IPS DF 4.7 (cell line): ENCODE measurements at regions not wholly inside any gene's neighbourhood (a gene's known extent, or its start where the extent isn't known, plus 50 kb on each side); places are given as distances from the start of the nearest gene placed in this dataset.

Source experiments
- DNase-seq: peaks from one replicate; pipeline ENCODE4 v3.0.0-alpha.2; 2013; ENCODE audit warnings: low spot score; ENCODE audit errors: extremely low read depth

- no peak for DNase-seq
These were observed 360.4 kb downstream of the KLF5 start for GRCh38 chr13:73419186-73419585.

GRCh38 chr13:73417012-73417615, 358.3 kb downstream of the KLF5 start:
- no peak for DNase-seq

GRCh38 chr13:73416093-73416492, 357.3 kb downstream of the KLF5 start:
- DNase-seq, result no peak

GRCh38 chr13:73413656-73414055, 354.9 kb downstream of the KLF5 start:
- DNase-seq, result no peak

GRCh38 chr13:73412933-73413332, 354.1 kb downstream of the KLF5 start:
- DNase-seq, result no peak

GRCh38 chr13:73411067-73411809, 352.4 kb downstream of the KLF5 start:
- no peak for DNase-seq

GRCh38 chr13:73406454-73406853, 347.6 kb downstream of the KLF5 start:
- DNase-seq, result no peak

GRCh38 chr13:73404581-73404980, 345.8 kb downstream of the KLF5 start:
- DNase-seq, result no peak

DNA sequence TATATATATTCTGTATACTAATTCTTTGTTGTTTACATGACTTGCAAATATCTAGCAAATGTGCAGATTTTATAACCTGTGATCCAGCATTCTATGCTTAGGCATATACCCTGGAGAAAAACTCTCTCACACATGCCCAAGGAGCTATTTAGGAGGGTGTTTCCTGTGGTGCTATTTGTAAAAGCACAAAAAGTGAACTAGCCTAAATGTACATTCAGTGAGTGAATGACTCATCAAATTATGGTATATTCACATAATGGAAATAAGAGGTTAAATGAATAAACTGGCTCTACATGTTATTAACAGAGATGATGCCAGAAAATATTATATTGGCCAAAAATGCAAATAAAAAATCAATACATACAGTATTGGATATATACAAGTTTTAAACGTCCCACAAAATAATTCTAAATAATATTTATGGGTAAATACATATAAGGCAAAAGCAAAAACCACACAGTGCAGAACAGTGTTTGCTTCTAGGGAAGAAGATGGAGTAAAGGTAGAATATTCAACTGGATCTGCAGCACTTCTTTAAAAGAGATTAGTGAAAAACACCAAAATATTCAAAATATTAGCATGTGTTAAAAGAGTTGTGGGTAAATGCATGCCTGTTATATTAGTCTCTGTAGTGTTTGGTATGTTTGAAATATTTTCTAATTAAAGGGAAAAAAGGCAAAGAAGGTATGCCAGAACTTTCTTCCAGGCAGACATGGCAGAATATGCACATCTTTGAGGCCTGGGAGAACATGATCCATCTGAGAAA, 344.7 kb downstream of the KLF5 start:
- no peak for DNase-seq

DNA sequence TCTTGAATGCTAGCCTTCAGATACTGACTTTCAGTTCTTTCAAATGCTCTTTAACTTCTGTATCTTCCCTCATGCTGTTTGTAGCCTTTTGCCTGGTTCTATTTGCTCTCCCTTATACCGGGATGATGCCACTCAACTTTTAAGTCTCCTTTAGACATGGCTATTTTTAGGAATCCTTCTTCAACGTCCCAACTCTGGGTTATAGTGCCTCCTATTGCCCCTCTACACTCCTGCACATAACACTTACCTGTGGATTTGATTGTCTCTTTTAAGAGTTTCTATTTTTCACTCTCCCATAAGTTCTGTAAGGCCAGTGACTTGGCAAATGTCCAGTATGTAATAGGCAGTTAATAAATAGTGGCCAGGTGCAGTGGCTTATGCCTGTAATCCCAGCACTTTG, 343.0 kb downstream of the KLF5 start:
- no peak for DNase-seq

DNA sequence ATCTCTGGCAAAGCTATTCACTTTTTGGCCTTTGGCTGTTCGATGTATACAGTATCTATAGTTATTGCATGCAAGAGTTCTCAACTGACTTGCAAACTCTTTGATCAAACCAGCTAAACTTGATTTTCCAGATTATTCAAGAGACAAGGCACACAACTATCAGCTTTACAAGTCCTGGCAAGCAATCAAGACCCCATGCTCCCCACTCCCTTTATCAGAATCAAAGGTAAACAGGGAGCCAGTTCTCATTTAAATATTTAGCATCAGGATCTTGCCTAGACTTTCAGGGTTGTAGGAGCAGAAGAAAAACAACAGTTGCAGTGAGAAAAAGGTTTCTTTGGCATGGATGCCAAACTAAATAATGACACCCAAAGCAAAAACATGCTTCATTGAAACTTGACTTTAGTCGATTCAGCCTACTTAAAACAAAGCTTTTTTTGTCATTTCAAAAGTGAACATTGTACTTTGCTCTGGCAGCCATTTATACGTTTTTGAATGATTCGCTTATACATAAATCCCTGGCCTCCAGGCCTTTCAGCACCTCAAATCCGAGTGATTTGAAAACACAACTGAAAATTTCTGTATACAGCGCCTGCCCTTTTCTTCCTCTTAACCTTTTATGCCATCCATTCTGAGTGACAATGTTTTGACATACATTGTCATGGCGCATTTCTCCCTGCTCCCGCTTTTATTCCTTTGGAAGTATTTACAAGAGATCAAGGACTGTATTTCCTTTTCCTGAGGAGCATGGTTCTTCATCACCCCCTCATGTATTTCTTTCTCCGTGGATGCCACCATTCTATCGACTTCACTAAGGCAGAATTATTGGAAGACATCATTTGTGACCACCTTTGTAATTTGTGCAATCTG, 340.8 kb downstream of the KLF5 start:
- DNase-seq, result no peak

DNA sequence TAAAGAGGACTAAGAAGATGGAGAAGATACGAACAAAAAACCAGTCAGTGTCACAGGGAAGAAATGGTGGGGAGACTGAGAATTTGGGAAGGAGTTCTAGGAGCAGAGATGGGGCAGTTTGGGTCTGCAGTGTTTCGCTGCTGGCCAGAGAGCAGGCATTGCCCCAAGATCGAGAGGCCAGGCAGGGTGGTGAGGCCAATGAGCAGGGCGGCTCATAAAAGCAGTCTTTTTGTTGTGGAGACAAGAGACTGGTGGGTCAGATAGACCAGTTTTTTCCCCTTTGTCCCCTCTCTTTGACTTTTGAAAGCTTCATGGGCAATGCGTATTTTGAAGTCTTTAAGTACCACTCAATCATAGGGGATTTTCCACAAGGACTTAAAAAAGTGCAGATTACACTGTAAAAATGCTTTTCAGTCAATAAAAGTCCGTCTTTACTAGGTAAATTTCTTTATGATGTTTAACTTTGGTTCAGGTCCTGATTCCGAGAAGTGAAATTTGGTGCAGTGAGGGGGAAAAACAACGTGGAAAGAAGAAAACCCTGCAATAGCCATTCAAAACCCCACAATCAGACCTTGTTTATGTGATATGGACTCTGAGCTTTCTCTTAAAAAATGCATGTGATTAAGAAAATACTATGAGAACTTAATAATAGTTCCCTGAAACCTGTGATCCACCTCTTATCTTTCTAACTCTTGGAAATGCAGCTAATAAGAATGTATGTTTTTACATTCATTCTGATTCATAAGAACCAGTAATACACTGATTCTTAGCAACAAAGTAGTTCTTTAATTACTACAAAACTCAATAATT, 338.9 kb downstream of the KLF5 start:
- DNase-seq, result no peak

DNA sequence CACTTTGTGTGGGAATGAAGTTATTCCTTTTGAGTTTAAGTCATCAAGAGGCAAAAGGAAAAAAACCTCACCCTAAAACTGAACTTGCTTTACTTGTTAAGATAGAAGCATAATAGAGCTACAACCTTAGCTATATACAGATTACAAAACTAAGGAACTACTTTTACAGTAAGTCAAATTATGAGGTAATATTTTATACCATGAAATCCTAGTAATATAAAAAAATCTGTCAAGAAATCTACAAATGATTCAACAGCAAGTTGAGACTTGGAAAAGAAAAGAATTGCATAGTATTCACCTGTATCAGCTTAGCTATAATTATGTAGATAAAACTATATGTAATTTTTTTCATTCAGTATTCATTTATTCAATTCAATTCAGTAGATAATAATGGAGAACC, 335.3 kb downstream of the KLF5 start:
- DNase-seq, result no peak

DNA sequence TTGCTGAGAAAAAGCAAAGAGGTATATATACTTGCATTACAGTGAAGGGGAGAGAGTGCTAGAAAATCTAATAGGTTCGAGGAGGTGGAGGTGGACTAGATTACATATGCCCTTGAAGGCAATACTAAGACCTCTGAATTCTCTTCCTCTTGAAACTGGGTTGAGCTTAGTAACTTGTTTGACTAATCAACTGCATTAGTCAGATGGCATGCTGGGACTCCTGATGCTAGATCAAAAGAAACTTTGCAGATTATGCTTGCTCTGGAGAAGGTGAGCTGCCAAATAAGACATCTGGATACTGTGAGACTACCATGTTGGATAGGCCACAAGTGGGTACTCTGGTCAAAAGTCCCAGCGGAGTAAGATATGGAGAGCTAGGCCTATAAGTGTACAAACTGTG, 331.3 kb downstream of the KLF5 start:
- DNase-seq, result no peak

DNA sequence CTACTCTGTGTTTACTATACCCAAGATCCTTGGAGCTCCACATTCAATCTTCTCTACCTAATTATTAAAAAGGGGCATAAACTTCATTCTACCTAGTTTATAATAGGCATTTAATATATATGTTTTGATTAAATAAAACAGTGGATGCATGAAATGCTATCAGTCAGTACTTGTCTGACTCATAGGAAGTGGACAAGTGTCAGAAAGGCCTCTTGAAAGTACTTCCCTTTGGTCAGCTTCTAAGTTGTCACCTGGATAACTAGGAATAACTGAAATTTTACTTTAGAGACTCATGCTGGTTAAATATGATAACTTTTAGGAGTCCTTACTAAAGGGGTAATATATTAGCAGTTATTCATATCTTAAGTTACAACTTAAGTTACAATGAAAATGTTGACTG, 329.8 kb downstream of the KLF5 start:
- no peak for DNase-seq

DNA sequence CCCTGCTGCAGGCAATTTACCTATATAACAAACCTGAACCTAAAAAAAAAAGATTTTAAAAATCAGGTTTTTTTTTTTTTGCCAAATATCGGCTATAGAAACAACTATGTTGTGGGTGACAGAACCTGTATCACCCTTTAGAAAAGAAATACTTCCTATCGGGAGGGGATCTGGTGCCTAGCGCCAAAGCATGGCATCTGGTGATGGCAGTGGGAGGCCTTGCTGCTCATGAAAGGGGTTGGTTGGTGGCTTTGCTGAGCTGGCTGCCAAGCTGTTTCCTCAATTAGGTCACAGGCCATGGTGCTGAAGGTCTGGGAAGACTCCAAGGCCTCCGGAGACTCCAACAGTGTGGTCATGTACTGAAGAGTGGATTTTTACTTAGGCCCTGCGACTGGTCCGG, 328.5 kb downstream of the KLF5 start:
- no peak for DNase-seq

DNA sequence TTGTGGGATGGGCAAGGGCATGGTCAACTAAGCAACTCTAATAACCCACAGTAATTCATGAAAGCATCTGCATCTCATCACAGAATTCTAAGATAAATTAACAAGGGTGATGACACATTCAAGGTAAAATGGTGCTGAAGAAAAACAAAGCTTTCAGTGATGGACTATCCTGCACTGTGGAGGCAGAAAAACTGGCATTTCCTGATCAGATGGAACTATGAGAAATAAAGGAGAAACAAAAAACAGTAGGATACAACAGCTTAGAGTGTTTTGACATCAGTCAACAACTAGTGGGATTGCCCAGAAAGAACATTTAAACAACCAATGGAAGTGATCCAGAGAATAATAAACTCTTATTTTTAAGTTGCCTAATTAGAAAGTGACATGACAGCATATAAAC, 327.0 kb downstream of the KLF5 start:
- no peak for DNase-seq

GRCh38 chr13:73372666-73373627, 314.1 kb downstream of the KLF5 start:
- DNase-seq, result no peak

- no peak for DNase-seq
These were observed 311.3 kb downstream of the KLF5 start for GRCh38 chr13:73370066-73370465.

DNA sequence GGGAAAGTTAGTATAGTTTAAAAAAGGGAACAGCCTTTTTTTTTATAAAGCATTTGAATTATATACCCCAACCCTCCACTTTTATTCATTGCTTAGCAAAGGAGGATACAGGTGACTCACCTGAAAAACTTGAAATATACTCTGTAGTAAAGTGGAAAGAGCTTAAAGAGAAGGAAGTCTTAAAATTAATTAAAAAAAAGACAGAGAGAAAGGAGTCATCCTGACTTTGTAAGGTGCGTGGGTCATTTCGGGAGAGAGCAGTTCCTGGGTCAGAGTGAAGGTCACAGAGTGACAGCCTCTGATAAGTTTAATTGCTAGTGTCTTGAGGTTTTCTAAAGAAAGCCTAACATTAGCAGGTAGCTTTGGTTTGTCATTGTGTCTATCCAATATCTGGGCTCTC, 310.3 kb downstream of the KLF5 start:
- DNase-seq, result no peak
